HUES48 (cell line): ENCODE measurements at regions not wholly inside any gene's neighbourhood (a gene's known extent, or its start where the extent isn't known, plus 50 kb on each side); places are given as distances from the start of the nearest gene placed in this dataset.

Experiments
- H3K27ac ChIP-seq: one replicate; pipeline ENCODE4 v1.7.0; 2013; ENCODE audit warnings: low read depth, low read length, inconsistent platforms
- H3K27me3 ChIP-seq: 2 replicates; pipeline ENCODE4 v1.6.1; 2013; ENCODE audit warnings: mild to moderate bottlenecking, low read length; ENCODE audit not compliant: control insufficient read depth, insufficient read depth
- H3K36me3 ChIP-seq: 2 replicates; pipeline ENCODE4 v1.6.1; 2013; ENCODE audit warnings: low read length; ENCODE audit not compliant: control insufficient read depth, insufficient read depth
- H3K4me1 ChIP-seq: 2 replicates; pipeline ENCODE4 v1.6.1; 2013; ENCODE audit warnings: mild to moderate bottlenecking, low read length; ENCODE audit not compliant: control insufficient read depth, insufficient read depth
- H3K4me3 ChIP-seq: 2 replicates; pipeline ENCODE4 v1.5.1; 2013; ENCODE audit warnings: mild to moderate bottlenecking, low read depth, low read length
- H3K9ac ChIP-seq: 2 replicates; pipeline ENCODE4 v1.6.1; 2013; ENCODE audit warnings: mild to moderate bottlenecking, low read depth, low read length, moderate library complexity
- H3K9me3 ChIP-seq: 2 replicates; pipeline ENCODE4 v1.6.1; 2013; ENCODE audit warnings: low read length; ENCODE audit not compliant: control insufficient read depth, insufficient read depth

GRCh38 chr10:2067015-2067414 is 329.7 kb upstream of the ADARB2 start:
- Histone ChIP-seq H3K9me3 (peaks cover 9% of the 10 kb centered on the region; the same call in 1 of the 2 replicates), H3K4me1 (peaks cover 4% of the 10 kb centered on the region; the same call in 1 of the 2 replicates), H3K27ac (no peak overlapping the region), H3K27me3 (no peaks in the 10 kb centered on the region), H3K9ac (no peak overlapping the region), H3K36me3 (no peaks in the 10 kb centered on the region), H3K4me3 (no peak overlapping the region)

- H3K9ac ChIP-seq = no peak overlapping the region
- no peaks in the 10 kb centered on the region for H3K9me3 ChIP-seq
- H3K27me3 ChIP-seq = no peaks in the 10 kb centered on the region
- H3K4me3 ChIP-seq = no peak overlapping the region
- no peaks in the 10 kb centered on the region for H3K36me3 ChIP-seq
- no peaks in the 10 kb centered on the region for H3K4me1 ChIP-seq
- H3K27ac ChIP-seq = no peak overlapping the region
Measured at GRCh38 chr10:2054728-2055127, 317.4 kb upstream of the ADARB2 start.

GRCh38 chr10:2053805-2054204 is 316.5 kb upstream of the ADARB2 start:
- Histone ChIP-seq H3K4me1 (no peaks in the 10 kb centered on the region), H3K9ac (no peak overlapping the region), H3K27me3 (no peaks in the 10 kb centered on the region), H3K36me3 (no peaks in the 10 kb centered on the region), H3K4me3 (no peak overlapping the region), H3K27ac (no peak overlapping the region), H3K9me3 (no peaks in the 10 kb centered on the region)

- Histone ChIP-seq H3K4me3 (no peak overlapping the region), H3K4me1 (no peaks in the 10 kb centered on the region), H3K9ac (no peak overlapping the region), H3K27me3 (no peaks in the 10 kb centered on the region), H3K9me3 (no peaks in the 10 kb centered on the region), H3K36me3 (no peaks in the 10 kb centered on the region), H3K27ac (no peak overlapping the region)
Measured at GRCh38 chr10:2051108-2051507, 313.8 kb upstream of the ADARB2 start.

- Histone ChIP-seq H3K4me3 (no peak overlapping the region), H3K27ac (no peak overlapping the region), H3K27me3 (no peaks in the 10 kb centered on the region), H3K9ac (no peak overlapping the region), H3K36me3 (no peaks in the 10 kb centered on the region), H3K9me3 (no peaks in the 10 kb centered on the region), H3K4me1 (no peaks in the 10 kb centered on the region)
Measured at GRCh38 chr10:2049560-2049959, 312.2 kb upstream of the ADARB2 start.

GRCh38 chr10:2048337-2048973 is 311.1 kb upstream of the ADARB2 start:
- no peak overlapping the region for H3K4me3 ChIP-seq
- H3K4me1 ChIP-seq = no peaks in the 10 kb centered on the region
- H3K9me3 ChIP-seq = no peaks in the 10 kb centered on the region
- no peaks in the 10 kb centered on the region for H3K36me3 ChIP-seq
- no peaks in the 10 kb centered on the region for H3K27me3 ChIP-seq
- H3K9ac ChIP-seq = no peak overlapping the region
- no peak overlapping the region for H3K27ac ChIP-seq

GRCh38 chr10:2047679-2048078 is 310.4 kb upstream of the ADARB2 start:
- H3K27me3 ChIP-seq = no peaks in the 10 kb centered on the region
- H3K9ac ChIP-seq = no peak overlapping the region
- no peak overlapping the region for H3K27ac ChIP-seq
- no peaks in the 10 kb centered on the region for H3K36me3 ChIP-seq
- H3K4me1 ChIP-seq = no peaks in the 10 kb centered on the region
- no peak overlapping the region for H3K4me3 ChIP-seq
- H3K9me3 ChIP-seq = no peaks in the 10 kb centered on the region

- Histone ChIP-seq H3K36me3 (no peaks in the 10 kb centered on the region), H3K9ac (no peak overlapping the region), H3K27me3 (no peaks in the 10 kb centered on the region), H3K4me1 (no peaks in the 10 kb centered on the region), H3K27ac (no peak overlapping the region), H3K4me3 (no peak overlapping the region), H3K9me3 (no peaks in the 10 kb centered on the region)
Measured at GRCh38 chr10:2043379-2043778, 306.1 kb upstream of the ADARB2 start.

- Histone ChIP-seq H3K27me3 (no peaks in the 10 kb centered on the region), H3K4me1 (no peaks in the 10 kb centered on the region), H3K36me3 (no peaks in the 10 kb centered on the region), H3K4me3 (no peak overlapping the region), H3K9ac (no peak overlapping the region), H3K27ac (no peak overlapping the region), H3K9me3 (no peaks in the 10 kb centered on the region; the same call in 1 of the 2 replicates)
Measured at GRCh38 chr10:2038036-2038435, 300.7 kb upstream of the ADARB2 start.

- no peak overlapping the region for H3K27ac ChIP-seq
- no peaks in the 10 kb centered on the region; the same call in 1 of the 2 replicates for H3K9me3 ChIP-seq
- H3K9ac ChIP-seq = no peak overlapping the region
- no peak overlapping the region for H3K4me3 ChIP-seq
- H3K4me1 ChIP-seq = no peaks in the 10 kb centered on the region
- H3K27me3 ChIP-seq = no peaks in the 10 kb centered on the region
- no peaks in the 10 kb centered on the region for H3K36me3 ChIP-seq
Measured at GRCh38 chr10:2037246-2037645, 299.9 kb upstream of the ADARB2 start.

GRCh38 chr10:2036209-2036608 is 298.9 kb upstream of the ADARB2 start:
- Histone ChIP-seq H3K9ac (no peak overlapping the region), H3K27ac (no peak overlapping the region), H3K27me3 (no peaks in the 10 kb centered on the region), H3K36me3 (no peaks in the 10 kb centered on the region), H3K4me1 (no peaks in the 10 kb centered on the region), H3K9me3 (no peaks in the 10 kb centered on the region; the same call in 1 of the 2 replicates), H3K4me3 (no peak overlapping the region)
